HFFc6 (cell line): ENCODE measurements at regions not wholly inside any gene's neighbourhood (a gene's known extent, or its start where the extent isn't known, plus 50 kb on each side); places are given as distances from the start of the nearest gene placed in this dataset.

Experiments used
- DNase-seq: peaks from one replicate; pipeline ENCODE4 v3.0.0-alpha.2; 2018
- H3K27ac Mint-ChIP-seq: 2 replicates; pipeline ENCODE4 v1.8.0; 2020; ENCODE audit warnings: mild to moderate bottlenecking, mixed read lengths
- H3K27me3 Mint-ChIP-seq: 2 replicates; pipeline ENCODE4 v1.8.0; 2021; ENCODE audit warnings: mild to moderate bottlenecking, moderate library complexity, mixed read lengths; ENCODE audit not compliant: insufficient read depth
- H3K36me3 Mint-ChIP-seq: 2 replicates; pipeline ENCODE4 v1.8.0; 2021; ENCODE audit warnings: low read depth, mixed read lengths
- H3K4me1 Mint-ChIP-seq: 2 replicates; pipeline ENCODE4 v1.8.0; 2020; ENCODE audit warnings: low read depth, mixed read lengths
- H3K4me3 Mint-ChIP-seq: 2 replicates; pipeline ENCODE4 v1.8.0; 2020; ENCODE audit warnings: mild to moderate bottlenecking, moderate library complexity, mixed read lengths
- H3K9me3 Mint-ChIP-seq: 2 replicates; pipeline ENCODE4 v1.8.0; 2020; ENCODE audit warnings: mild to moderate bottlenecking, mixed read lengths
- TF ChIP-seq, protein P1 (sequence below): fragments of 200-600 bp; sonication (generic); IDR thresholded peaks from 2 replicates; pipeline ENCODE4 v1.5.0; 2021; ENCODE audit warnings: antibody characterized with exemption, mild to moderate bottlenecking

DNA sequence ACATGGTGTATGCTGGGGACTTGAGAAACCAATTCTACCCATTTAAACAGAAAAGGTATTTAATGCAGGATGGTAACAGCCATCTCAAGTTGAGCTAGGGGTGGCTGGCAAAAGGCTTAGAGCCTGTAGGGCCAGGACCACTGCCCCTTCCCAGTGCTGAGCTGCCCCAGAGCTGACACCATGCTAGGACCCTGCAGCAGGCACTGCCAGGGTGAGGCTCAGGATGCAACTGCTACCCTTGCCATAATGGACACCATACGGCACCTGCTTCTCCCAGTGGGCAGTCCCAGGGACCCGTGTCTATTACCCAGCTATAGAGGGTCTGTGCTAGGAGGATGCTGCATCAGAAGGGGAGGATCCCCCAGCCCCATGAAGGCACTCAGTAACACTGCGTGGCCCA is 160.7 kb upstream of the ADCY1 start:
- H3K4me1 Mint-ChIP-seq: no peaks in the 10 kb centered on the region
- H3K27me3 Mint-ChIP-seq: no peaks in the 10 kb centered on the region; the same call in none of the 2 replicates
- TF ChIP-seq, protein P1, sequence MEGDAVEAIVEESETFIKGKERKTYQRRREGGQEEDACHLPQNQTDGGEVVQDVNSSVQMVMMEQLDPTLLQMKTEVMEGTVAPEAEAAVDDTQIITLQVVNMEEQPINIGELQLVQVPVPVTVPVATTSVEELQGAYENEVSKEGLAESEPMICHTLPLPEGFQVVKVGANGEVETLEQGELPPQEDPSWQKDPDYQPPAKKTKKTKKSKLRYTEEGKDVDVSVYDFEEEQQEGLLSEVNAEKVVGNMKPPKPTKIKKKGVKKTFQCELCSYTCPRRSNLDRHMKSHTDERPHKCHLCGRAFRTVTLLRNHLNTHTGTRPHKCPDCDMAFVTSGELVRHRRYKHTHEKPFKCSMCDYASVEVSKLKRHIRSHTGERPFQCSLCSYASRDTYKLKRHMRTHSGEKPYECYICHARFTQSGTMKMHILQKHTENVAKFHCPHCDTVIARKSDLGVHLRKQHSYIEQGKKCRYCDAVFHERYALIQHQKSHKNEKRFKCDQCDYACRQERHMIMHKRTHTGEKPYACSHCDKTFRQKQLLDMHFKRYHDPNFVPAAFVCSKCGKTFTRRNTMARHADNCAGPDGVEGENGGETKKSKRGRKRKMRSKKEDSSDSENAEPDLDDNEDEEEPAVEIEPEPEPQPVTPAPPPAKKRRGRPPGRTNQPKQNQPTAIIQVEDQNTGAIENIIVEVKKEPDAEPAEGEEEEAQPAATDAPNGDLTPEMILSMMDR: no peak
- H3K9me3 Mint-ChIP-seq: no peaks in the 10 kb centered on the region
- no peak overlapping the region for H3K27ac Mint-ChIP-seq
- DNase-seq: no peak
- H3K36me3 Mint-ChIP-seq: no peaks in the 10 kb centered on the region
- no peak overlapping the region for H3K4me3 Mint-ChIP-seq

DNA sequence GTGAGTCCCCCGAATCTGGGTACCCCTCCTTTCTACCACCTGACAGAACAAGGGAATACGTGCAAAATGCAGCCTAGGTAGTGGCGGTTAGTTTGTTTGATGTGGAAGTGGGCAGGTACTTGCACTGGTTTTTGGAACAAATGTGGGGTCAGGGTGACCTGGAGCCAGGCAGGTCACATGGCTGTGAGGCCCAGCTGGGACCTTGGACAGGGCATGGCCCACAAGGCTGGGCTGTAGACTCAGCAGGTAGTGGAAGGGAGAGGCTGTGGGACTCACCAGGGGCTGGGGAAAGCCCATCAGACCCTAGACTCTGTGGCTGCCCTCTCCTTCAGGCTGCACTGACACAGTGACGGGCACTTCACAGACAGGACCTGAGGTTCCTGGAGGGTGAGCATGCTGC is 159.9 kb upstream of the ADCY1 start:
- DNase-seq: no peak
- no peaks in the 10 kb centered on the region for H3K9me3 Mint-ChIP-seq
- H3K27me3 Mint-ChIP-seq: no peaks in the 10 kb centered on the region; the same call in none of the 2 replicates
- TF ChIP-seq, protein P1: no peak
- H3K36me3 Mint-ChIP-seq: no peaks in the 10 kb centered on the region
- H3K4me3 Mint-ChIP-seq: no peak overlapping the region
- H3K4me1 Mint-ChIP-seq: no peaks in the 10 kb centered on the region
- no peak overlapping the region for H3K27ac Mint-ChIP-seq

DNA sequence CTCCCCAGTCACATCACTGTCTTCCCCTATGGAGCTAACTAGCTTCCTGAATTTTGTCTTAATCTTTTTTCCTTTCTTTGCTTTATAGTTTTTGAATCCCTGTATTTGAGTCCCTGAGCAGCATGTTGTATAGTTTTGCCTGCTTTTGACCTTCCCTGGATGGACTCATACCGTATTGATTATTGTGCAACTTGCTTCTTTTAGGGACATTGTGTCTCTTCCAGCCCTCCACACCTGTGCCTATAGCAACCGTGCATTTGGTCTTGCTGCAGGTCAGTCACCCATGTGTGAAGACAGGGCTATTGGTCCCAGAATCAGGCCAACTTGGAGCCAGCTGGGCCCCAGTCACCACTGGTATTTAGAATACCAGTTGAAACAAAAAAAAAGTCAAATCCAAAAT is 158.9 kb upstream of the ADCY1 start:
- H3K4me3 Mint-ChIP-seq: no peak overlapping the region
- H3K27me3 Mint-ChIP-seq: no peaks in the 10 kb centered on the region; the same call in none of the 2 replicates
- no peaks in the 10 kb centered on the region for H3K4me1 Mint-ChIP-seq
- H3K9me3 Mint-ChIP-seq: no peaks in the 10 kb centered on the region
- H3K36me3 Mint-ChIP-seq: no peaks in the 10 kb centered on the region
- no peak for DNase-seq
- no peak overlapping the region for H3K27ac Mint-ChIP-seq
- TF ChIP-seq, protein P1: no peak

DNA sequence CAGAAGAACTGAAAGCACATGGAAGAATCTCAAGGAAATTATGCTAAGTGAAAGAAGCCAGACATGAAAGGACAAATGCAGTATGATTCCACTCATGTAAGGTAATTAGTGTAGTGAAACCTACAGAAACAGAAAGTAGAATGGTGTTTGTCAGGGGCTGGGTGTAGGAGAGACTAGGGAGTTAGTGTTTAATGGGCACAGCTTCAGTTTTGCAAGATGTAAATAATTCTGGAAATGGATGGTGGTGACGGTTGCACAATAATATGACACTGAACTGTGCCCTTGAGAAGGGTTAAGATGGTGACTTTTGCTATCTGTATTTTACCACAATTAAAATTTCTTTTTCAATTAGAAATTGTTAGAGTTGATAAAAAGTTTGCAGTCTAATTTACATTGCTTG is 157.3 kb upstream of the ADCY1 start:
- H3K27ac Mint-ChIP-seq: no peak overlapping the region

DNA sequence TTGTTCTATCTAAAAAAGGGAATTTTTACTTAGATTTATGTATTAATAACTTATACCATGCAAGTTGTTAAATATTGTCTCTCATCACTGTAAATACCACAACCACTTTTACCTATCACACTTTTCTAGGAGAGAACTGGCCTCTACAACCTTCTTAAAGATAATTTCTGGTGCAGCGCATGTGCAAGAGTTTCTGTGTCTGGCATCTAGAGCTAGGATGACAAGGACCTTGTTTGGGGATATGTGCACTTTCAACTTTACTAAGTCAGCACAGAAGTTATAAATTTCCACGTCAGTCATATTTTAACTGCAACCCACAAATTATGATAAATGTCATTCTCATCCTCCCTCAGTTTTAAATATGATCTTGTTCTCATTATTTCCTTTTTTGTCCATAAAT is 156.9 kb upstream of the ADCY1 start:
- DNase-seq: no peak
- H3K36me3 Mint-ChIP-seq: no peaks in the 10 kb centered on the region
- TF ChIP-seq, protein P1: no peak
- H3K4me3 Mint-ChIP-seq: no peak overlapping the region
- H3K4me1 Mint-ChIP-seq: no peaks in the 10 kb centered on the region
- no peaks in the 10 kb centered on the region for H3K9me3 Mint-ChIP-seq
- H3K27ac Mint-ChIP-seq: no peak overlapping the region
- no peaks in the 10 kb centered on the region; the same call in 1 of the 2 replicates for H3K27me3 Mint-ChIP-seq

More for the DNA sequence above, 157.3 kb upstream of the ADCY1 start:
- Mint-ChIP-seq H3K4me1 (no peaks in the 10 kb centered on the region), H3K9me3 (no peaks in the 10 kb centered on the region), H3K4me3 (no peak overlapping the region), H3K36me3 (no peaks in the 10 kb centered on the region), H3K27me3 (no peaks in the 10 kb centered on the region; the same call in 1 of the 2 replicates)
- TF ChIP-seq, protein P1: no peak
- no peak for DNase-seq

DNA sequence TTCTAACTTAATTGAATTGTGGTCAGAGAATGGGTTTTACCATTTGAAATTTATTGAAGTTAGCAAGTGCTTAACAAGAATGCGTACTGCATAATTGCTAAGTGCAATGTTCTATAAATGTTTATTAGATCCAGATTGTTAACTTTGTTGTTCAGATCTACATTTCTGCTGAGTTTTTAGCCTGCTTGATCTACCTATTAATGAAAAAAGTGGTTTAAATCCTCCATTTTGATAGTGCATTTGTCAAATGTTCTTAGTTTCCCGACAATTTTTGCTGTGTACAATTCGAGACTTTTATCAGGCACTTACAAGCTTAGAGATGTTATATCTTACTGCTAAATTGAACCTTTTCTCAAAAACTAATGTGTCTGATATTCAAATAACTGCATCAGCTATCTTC is 156.4 kb upstream of the ADCY1 start:
- Mint-ChIP-seq H3K9me3 (no peaks in the 10 kb centered on the region), H3K27ac (no peak overlapping the region), H3K4me3 (no peak overlapping the region), H3K4me1 (no peaks in the 10 kb centered on the region), H3K36me3 (no peaks in the 10 kb centered on the region), H3K27me3 (no peaks in the 10 kb centered on the region; the same call in 1 of the 2 replicates)
- DNase-seq: no peak
- TF ChIP-seq, protein P1: no peak
